Psoas muscle (tissue), 7 donors: ENCODE measurements at regions not wholly inside any gene's neighbourhood (a gene's known extent, or its start where the extent isn't known, plus 50 kb on each side); places are given as distances from the start of the nearest gene placed in this dataset.

Experiments
- ATAC-seq, 4 donors: fragments of 200-7000 bp; cut with Tn5 transposase; one replicate each; pipeline ENCODE4 v1.9.1; 2020; ENCODE audit warnings: moderate library complexity in 3 of 4, mild to moderate bottlenecking in 2 of 4
- DNase-seq, 2 donors: peaks; one replicate each; pipeline ENCODE4 v3.0.0-alpha.2; 2020
- H3K27ac ChIP-seq: fragments of 200-600 bp; one replicate; pipeline ENCODE4 v1.8.0; 2022
- H3K27me3 ChIP-seq, 3 donors: fragments of 200-600 bp in 1 of 3; one replicate each; pipeline versions ENCODE4 v1.6.1 to v1.8.0; 2013 to 2022; ENCODE audit warnings: low read length in 2 of 3, mild to moderate bottlenecking in 2 of 3, moderate library complexity in 1 of 3; ENCODE audit not compliant: insufficient read depth in 3 of 3
- H3K36me3 ChIP-seq, 2 donors: fragments of 200-600 bp in 1 of 2; one replicate each; pipeline versions ENCODE4 v1.6.1 to v1.8.0; 2013 to 2022; ENCODE audit warnings: low read depth in 1 of 2, mild to moderate bottlenecking in 1 of 2, moderate library complexity in 1 of 2; ENCODE audit not compliant: insufficient read depth in 1 of 2
- H3K4me1 ChIP-seq: fragments of 200-600 bp; one replicate; pipeline ENCODE4 v1.8.0; 2022
- H3K4me3 ChIP-seq: fragments of 200-600 bp; one replicate; pipeline ENCODE4 v1.8.0; 2022; ENCODE audit warnings: mild to moderate bottlenecking
- H3K9me3 ChIP-seq: fragments of 200-600 bp; one replicate; pipeline ENCODE4 v1.8.0; 2022
- WGBS, 3 donors: extraction: QIAGEN DNeasy Blood & Tissue Kit; methylation state at CpG; one replicate each; pipeline versions ENCODE4 v1.1.6 to v1.1.7; 2013; 5-methylcytosine and 5-hydroxymethylcytosine counted together
- intact Hi-C, 2 donors: fragments of 100-400 bp; cut with DNase I; formaldehyde crosslinking; loops; one replicate each; pipeline versions ENCODE4 v1.11.0 to v1.14.2; 2022
- TF ChIP-seq, protein P1 (sequence below): fragments of 200-600 bp; IDR thresholded peaks from one replicate; pipeline ENCODE4 v1.8.0; 2022; ENCODE audit warnings: antibody characterized with exemption
- donor health status: healthy with polysubstance abuse.
- donor health status: DM: no; HTN: no; CAD: no; lungs with moderate emphysema.
- donor health status: Bipolar disorder and iron deficiency.
- donor health status: healthy.
- donor health status: DM: yes; HTN: yes; CAD: no.
- donor health status: DM: no; HTN: no; CAD: no.
- donor health status: DM: yes; HTN: yes; CAD: no.

DNA sequence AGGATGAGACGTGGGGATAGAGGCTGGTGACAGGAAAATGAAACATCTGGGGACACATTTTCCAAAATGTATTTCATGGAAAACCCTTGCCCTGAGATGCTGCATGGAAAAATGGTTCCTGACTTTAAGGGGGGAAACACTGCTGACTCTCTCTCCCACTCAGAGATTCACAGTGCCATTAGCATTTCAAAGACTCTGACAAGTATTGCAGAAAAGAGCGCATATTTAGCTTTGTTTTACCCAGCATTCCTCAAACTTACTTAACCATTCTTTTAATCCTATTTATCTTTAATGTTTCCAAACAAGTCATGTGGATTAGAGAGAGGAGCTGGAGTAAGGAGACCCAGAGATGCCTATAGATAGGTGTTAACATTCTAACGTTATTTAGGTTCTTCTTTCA lies 141.8 kb upstream of the DYRK2 start:
- Histone ChIP-seq H3K4me3 (no peak overlapping the region), H3K27ac (no peak overlapping the region), H3K27me3 (no peaks in the 10 kb centered on the region), H3K36me3 (no peaks in the 10 kb centered on the region), H3K9me3 (no peaks in the 10 kb centered on the region), H3K4me1 (no peaks in the 10 kb centered on the region)
- intact Hi-C loops: no loop called here
- DNase-seq: no peak
- ATAC-seq: no peak
- WGBS, 3 donors: 68 to 73% (median 70%) methylated on average over 3 of the region's 3 CpGs
- TF ChIP-seq, protein P1, sequence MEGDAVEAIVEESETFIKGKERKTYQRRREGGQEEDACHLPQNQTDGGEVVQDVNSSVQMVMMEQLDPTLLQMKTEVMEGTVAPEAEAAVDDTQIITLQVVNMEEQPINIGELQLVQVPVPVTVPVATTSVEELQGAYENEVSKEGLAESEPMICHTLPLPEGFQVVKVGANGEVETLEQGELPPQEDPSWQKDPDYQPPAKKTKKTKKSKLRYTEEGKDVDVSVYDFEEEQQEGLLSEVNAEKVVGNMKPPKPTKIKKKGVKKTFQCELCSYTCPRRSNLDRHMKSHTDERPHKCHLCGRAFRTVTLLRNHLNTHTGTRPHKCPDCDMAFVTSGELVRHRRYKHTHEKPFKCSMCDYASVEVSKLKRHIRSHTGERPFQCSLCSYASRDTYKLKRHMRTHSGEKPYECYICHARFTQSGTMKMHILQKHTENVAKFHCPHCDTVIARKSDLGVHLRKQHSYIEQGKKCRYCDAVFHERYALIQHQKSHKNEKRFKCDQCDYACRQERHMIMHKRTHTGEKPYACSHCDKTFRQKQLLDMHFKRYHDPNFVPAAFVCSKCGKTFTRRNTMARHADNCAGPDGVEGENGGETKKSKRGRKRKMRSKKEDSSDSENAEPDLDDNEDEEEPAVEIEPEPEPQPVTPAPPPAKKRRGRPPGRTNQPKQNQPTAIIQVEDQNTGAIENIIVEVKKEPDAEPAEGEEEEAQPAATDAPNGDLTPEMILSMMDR: no peak

DNA sequence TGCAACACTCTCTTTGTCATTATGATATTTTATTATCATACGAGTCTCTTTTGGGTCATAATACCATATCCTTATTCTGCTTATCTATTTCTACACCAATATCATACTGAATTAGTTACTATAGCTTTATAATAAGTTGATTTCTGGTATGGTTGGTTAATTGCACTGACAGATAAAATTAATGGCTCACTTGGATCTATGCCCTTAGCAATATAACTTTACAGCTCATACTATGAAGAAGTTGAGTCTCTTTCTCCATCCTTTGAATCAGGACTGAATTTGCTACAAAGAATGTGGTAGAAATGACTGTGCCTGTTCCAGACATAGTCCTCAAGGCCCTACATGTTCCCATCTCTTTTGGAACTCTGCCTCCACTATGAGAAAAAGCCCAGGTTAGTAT lies 139.7 kb upstream of the DYRK2 start:
- TF ChIP-seq, protein P1: no peak
- Histone ChIP-seq H3K4me1 (peaks cover 4% of the 10 kb centered on the region), H3K4me3 (no peak overlapping the region), H3K36me3 (no peaks in the 10 kb centered on the region), H3K27me3 (no peaks in the 10 kb centered on the region), H3K27ac (no peak overlapping the region), H3K9me3 (no peaks in the 10 kb centered on the region)
- 93 to 97% (median 95%) methylated on average over 1 of the region's 1 CpG for WGBS, 3 donors
- intact Hi-C loops: no loop called here
- no peak for ATAC-seq
- no peak for DNase-seq

DNA sequence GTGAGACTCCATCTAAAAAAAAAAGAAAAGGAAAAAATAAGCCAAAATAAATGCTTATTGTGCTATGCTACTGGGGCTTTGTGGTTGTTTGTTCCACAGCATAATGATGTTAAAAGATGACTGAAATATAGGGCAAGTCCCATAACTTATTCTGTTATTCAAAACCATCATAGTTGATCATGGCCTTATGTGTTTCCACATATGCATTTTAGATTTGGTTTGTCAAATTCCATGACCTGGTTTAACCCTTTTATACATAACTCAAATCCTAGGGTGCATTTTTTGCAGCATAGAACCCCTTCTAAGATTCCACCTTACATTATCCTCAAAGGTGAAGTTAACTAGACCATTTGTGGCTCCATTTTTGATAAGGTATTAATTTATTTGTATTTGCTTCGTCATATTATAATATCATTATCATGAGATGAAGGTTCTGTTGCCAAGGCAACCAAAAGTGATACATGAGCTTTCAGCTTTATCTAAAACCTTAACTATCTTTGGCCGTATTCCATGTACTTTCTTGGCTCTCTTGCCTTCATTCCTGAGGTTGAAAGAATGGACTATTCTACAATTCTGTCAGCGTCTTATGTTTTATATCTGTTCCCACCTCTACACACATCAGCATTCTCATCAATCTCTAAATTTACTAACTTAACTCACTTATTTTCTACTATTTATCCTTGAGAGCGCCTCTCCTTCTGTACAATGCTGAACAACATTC lies 138.7 kb upstream of the DYRK2 start:
- DNase-seq (no peak), ATAC-seq (no peak)
- no peaks in the 10 kb centered on the region for H3K36me3 ChIP-seq
- no peaks in the 10 kb centered on the region for H3K27me3 ChIP-seq
- peaks cover 14% of the 10 kb centered on the region for H3K4me1 ChIP-seq
- no peaks in the 10 kb centered on the region for H3K9me3 ChIP-seq
- 84 to 91% (median 88%) methylated on average over 4 of the region's 4 CpGs for WGBS, 3 donors
- intact Hi-C loops: loop anchor here in 1 of 2 donors (5.0 to 10.0 kb wide), 2 partner anchors 38 to 435 kb away; no protein-coding TSS in a partner anchor
- no peak overlapping the region for H3K4me3 ChIP-seq
- TF ChIP-seq, protein P1: no peak
- no peak overlapping the region for H3K27ac ChIP-seq

DNA sequence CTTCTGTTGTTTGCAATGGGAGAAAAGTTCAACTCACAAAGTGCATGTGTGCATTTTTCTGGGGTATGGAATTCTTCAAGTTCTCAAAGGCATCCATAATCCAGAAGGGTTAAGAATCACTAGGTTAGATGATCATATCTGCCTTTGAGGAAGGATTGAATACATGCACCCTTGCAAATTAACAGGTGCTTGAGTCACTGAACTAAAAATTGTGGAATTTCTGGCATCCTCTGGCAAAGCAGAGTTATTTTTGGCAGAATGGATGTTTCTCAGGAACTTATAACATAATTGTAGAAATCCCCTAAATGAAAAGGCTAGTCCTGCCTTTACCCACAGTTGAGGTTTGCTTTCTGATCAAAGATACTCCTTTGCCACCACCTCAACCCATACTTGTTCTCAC lies 136.5 kb upstream of the DYRK2 start:
- Histone ChIP-seq H3K4me1 (peaks cover 32% of the 10 kb centered on the region), H3K27ac (no peak overlapping the region), H3K4me3 (no peak overlapping the region), H3K9me3 (no peaks in the 10 kb centered on the region), H3K27me3 (no peaks in the 10 kb centered on the region), H3K36me3 (no peaks in the 10 kb centered on the region)
- intact Hi-C loops: loop anchor here in 1 of 2 donors (5.0 to 10.0 kb wide), 2 partner anchors 40 to 433 kb away; no protein-coding TSS in a partner anchor
- DNase-seq: no peak
- TF ChIP-seq, protein P1: no peak
- ATAC-seq: no peak

DNA sequence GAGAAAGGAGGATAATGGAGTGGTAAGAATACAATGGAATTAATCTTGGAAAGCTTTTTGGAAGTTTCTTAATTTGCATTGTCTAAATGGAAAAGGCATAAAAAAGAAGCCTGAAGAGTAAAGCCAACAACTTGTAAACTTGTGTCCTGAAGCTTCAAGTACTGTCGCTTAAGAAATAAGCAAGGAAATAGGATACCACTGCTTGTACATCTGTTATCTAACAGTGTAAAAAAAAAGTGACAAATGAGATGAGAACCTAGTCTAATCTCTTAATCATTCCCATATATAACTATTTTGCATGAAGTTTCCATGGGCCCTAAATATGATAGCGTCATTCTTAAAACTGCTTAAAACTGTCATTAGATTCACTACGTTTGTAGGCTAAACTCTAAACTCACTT lies 134.0 kb upstream of the DYRK2 start:
- H3K27ac ChIP-seq: peak overlapping the region; percentile 84
- TF ChIP-seq, protein P1: no peak
- intact Hi-C loops: loop anchor here in 1 of 2 donors (5.0 to 10.0 kb wide), 2 partner anchors 42 to 430 kb away; no protein-coding TSS in a partner anchor
- no peak for DNase-seq
- no peaks in the 10 kb centered on the region for H3K36me3 ChIP-seq
- H3K27me3 ChIP-seq: no peaks in the 10 kb centered on the region
- H3K4me1 ChIP-seq: peaks cover 34% of the 10 kb centered on the region
- H3K9me3 ChIP-seq: no peaks in the 10 kb centered on the region
- WGBS, 3 donors: 48 to 78% (median 57%) methylated on average over 3 of the region's 3 CpGs
- no peak overlapping the region for H3K4me3 ChIP-seq
- ATAC-seq: peak in 1 of 4 donors; percentile 68
